Upper lobe of left lung (tissue), 6 donors: ENCODE measurements at regions not wholly inside any gene's neighbourhood (a gene's known extent, or its start where the extent isn't known, plus 50 kb on each side); places are given as distances from the start of the nearest gene placed in this dataset.

ENCODE experiments used
- ATAC-seq, 2 donors: fragments of 200-7000 bp; cut with Tn5 transposase; one replicate each; pipeline ENCODE4 v1.9.1; 2022; ENCODE audit warnings: mild to moderate bottlenecking in 2 of 2, moderate library complexity in 2 of 2; ENCODE audit not compliant: low FRiP score in 2 of 2
- DNase-seq, 2 donors: peaks; one replicate each; pipeline ENCODE4 v3.0.0-alpha.2; 2019 to 2020
- H3K27ac ChIP-seq, 4 donors: fragments of 200-600 bp; sonication (generic); one replicate each; pipeline ENCODE4 v1.5.1; 2016 to 2019
- H3K27me3 ChIP-seq, 4 donors: fragments of 200-600 bp; sonication (generic); one replicate each; pipeline ENCODE4 v1.5.1; 2017 to 2019
- H3K36me3 ChIP-seq, 4 donors: fragments of 200-600 bp; sonication (generic); one replicate each; pipeline ENCODE4 v1.5.1; 2016 to 2019
- H3K4me1 ChIP-seq, 4 donors: fragments of 200-600 bp; sonication (generic); one replicate each; pipeline ENCODE4 v1.5.1; 2018 to 2019
- H3K4me3 ChIP-seq, 4 donors: fragments of 200-600 bp; sonication (generic); one replicate each; pipeline ENCODE4 v1.5.1; 2017 to 2019; ENCODE audit warnings: mild to moderate bottlenecking in 2 of 4, moderate library complexity in 1 of 4
- H3K9me3 ChIP-seq, 4 donors: fragments of 200-600 bp; sonication (generic); one replicate each; pipeline ENCODE4 v1.5.1; 2018 to 2019
- EP300 ChIP-seq, 4 donors: sonication (generic); formaldehyde crosslinking; IDR thresholded peaks; one replicate each; pipeline ENCODE4 v1.5.1; 2017; ENCODE audit warnings: antibody characterized with exemption in 4 of 4, control low read depth in 2 of 4
- POLR2A ChIP-seq, 4 donors: fragments of 450-650 bp; IDR thresholded peaks; one replicate each; pipeline ENCODE4 v1.5.1; 2016 to 2017; ENCODE audit warnings: antibody characterized with exemption in 4 of 4, mild to moderate bottlenecking in 2 of 4
- POLR2AphosphoS5 ChIP-seq, 2 donors: sonication (generic); formaldehyde crosslinking; IDR thresholded peaks; one replicate each; pipeline ENCODE4 v1.5.1; 2017; ENCODE audit warnings: antibody characterized with exemption in 2 of 2
- WGBS, 2 donors: methylation state at CpG; one replicate each; pipeline ENCODE4 v1.1.5; 2017 to 2018; 5-methylcytosine and 5-hydroxymethylcytosine counted together
- TF ChIP-seq, protein P1 (sequence below), 6 experiments: fragments of 450-650 bp in 4 of 6; fragments of 200-600 bp in 2 of 6; sonication (generic) in 2 of 6; IDR thresholded peaks; one replicate each; pipeline ENCODE4 v1.5.1; 2016 to 2019; ENCODE audit warnings: antibody characterized with exemption in 6 of 6
- donor health status: DM: no; HTN: no; CAD: no; lungs with moderate emphysema.
- donor health status: DM: no; HTN: yes; CAD: no; lungs with severe emphysema.

DNA sequence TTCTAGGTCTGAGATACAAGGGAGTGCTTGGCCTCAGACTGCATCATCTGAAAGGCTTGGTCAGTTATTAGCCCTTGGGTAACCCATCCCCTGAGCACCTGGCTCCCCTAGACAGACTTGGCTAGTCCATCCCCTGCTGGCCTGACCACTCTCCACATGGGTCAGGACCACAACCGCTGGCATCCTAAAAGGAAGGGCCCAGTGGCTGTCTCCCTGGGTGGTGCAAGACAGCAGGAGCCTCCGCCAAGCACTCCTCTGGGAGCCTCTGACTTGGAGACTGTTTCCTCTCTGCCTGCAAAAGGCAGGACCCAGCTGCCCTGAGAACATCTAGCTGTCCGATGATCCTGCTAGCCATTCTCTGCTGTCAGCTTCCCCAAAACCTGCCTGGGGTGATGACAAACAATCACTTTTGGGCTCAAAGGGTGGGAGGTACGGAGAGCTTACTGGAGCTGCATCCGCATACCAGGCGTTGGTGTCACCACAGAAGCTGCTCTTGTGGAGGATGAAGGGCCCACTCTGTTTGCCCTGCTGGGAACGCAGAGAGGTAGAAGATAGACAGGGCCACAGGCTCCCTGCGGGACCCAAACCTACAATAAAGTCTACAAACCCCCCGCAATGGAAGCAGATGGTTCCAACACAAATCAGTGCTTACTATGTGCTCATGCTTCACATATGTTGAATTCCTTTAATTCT, 108.0 kb upstream of the PRR20G start:
- peaks cover 0 to 15% (median 0%) of the 10 kb centered on the region in 4 donors for H3K4me1 ChIP-seq
- TF ChIP-seq EP300 (IDR thresholded peaks at IDR 0.05) (no peak), POLR2A (IDR thresholded peaks at IDR 0.05) (no peak), POLR2AphosphoS5 (IDR thresholded peaks at IDR 0.05) (no peak)
- TF ChIP-seq, protein P1, sequence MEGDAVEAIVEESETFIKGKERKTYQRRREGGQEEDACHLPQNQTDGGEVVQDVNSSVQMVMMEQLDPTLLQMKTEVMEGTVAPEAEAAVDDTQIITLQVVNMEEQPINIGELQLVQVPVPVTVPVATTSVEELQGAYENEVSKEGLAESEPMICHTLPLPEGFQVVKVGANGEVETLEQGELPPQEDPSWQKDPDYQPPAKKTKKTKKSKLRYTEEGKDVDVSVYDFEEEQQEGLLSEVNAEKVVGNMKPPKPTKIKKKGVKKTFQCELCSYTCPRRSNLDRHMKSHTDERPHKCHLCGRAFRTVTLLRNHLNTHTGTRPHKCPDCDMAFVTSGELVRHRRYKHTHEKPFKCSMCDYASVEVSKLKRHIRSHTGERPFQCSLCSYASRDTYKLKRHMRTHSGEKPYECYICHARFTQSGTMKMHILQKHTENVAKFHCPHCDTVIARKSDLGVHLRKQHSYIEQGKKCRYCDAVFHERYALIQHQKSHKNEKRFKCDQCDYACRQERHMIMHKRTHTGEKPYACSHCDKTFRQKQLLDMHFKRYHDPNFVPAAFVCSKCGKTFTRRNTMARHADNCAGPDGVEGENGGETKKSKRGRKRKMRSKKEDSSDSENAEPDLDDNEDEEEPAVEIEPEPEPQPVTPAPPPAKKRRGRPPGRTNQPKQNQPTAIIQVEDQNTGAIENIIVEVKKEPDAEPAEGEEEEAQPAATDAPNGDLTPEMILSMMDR (IDR thresholded peaks at IDR 0.05) = no peak
- no peaks in the 10 kb centered on the region for H3K9me3 ChIP-seq
- ATAC-seq (peak in 1 of 2 donors; percentile 31), DNase-seq (no peak)
- peak overlapping the region in 3 of 4 donors; percentile 10 to 20 (median 17) for H3K27ac ChIP-seq
- H3K4me3 ChIP-seq = no peak overlapping the region
- H3K27me3 ChIP-seq = no peaks in the 10 kb centered on the region
- H3K36me3 ChIP-seq = no peaks in the 10 kb centered on the region
- 18 to 62% methylated on average over 2 to 9 of the region's 9 CpGs for WGBS, 2 donors

DNA sequence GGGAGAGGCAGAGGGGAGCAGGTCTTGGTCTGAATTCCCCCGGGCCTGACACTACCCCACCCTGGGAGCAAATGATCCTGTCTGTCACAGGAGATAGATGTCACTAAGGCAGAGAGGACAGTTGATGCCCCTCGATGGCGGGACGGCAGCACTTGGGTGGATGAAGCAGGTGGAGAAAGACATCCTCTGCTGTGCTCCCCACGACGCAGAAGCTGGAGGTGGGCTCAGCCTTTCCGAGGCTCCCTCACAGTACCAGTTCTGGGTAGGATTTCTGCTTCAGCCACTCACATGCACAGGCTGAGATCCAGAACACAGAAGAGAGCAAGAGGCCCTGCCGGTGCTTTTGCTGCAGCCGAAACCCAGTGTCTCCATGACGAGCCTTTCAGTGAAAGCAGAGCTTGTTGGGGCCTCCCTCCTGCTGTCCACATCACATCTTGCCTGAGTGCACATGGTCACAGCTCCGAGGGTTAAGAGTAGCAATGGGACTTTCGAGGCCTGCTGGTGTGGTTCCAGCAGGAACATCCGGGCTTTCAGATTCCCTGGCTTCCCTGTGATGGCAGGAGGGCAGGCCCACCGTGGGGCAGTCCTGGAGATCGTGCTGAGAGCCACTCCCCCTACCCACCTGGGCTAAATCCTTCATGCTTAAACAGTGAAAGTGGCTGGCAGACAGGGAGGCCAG, 107.3 kb upstream of the PRR20G start:
- Histone ChIP-seq H3K36me3 (no peaks in the 10 kb centered on the region), H3K27ac (no peak overlapping the region), H3K9me3 (no peaks in the 10 kb centered on the region), H3K27me3 (no peaks in the 10 kb centered on the region), H3K4me3 (no peak overlapping the region), H3K4me1 (peaks cover 0 to 15% (median 0%) of the 10 kb centered on the region in 4 donors)
- no peak for ATAC-seq
- no peak for DNase-seq
- 78% methylated on average over 9 to 15 of the region's 15 CpGs for WGBS, 2 donors
- TF ChIP-seq POLR2AphosphoS5 (IDR thresholded peaks at IDR 0.05) (no peak), POLR2A (IDR thresholded peaks at IDR 0.05) (no peak), EP300 (IDR thresholded peaks at IDR 0.05) (no peak)
- TF ChIP-seq, protein P1 (IDR thresholded peaks at IDR 0.05) = no peak

- no peaks in the 10 kb centered on the region for H3K27me3 ChIP-seq
- TF ChIP-seq, protein P1 (IDR thresholded peaks at IDR 0.05) = no peak
- TF ChIP-seq EP300 (IDR thresholded peaks at IDR 0.05) (no peak), POLR2A (IDR thresholded peaks at IDR 0.05) (no peak), POLR2AphosphoS5 (IDR thresholded peaks at IDR 0.05) (no peak)
- no peak overlapping the region for H3K27ac ChIP-seq
- WGBS, 2 donors = 76 to 90% methylated on average over 3 to 4 of the region's 4 CpGs
- H3K9me3 ChIP-seq = no peaks in the 10 kb centered on the region
- H3K4me1 ChIP-seq = peaks cover 0 to 15% (median 0%) of the 10 kb centered on the region in 4 donors
- no peak overlapping the region for H3K4me3 ChIP-seq
- no peaks in the 10 kb centered on the region for H3K36me3 ChIP-seq
- DNase-seq = no peak
- ATAC-seq = no peak
Observed at GRCh38 chr3:127394031-127394430, 106.2 kb upstream of the PRR20G start.

GRCh38 chr3:127393131-127393820, 105.4 kb upstream of the PRR20G start:
- Histone ChIP-seq H3K4me3 (no peak overlapping the region), H3K27me3 (no peaks in the 10 kb centered on the region), H3K36me3 (no peaks in the 10 kb centered on the region), H3K4me1 (peaks cover 0 to 15% (median 0%) of the 10 kb centered on the region in 4 donors), H3K9me3 (no peaks in the 10 kb centered on the region), H3K27ac (no peak overlapping the region)
- WGBS, 2 donors = 77 to 83% methylated on average over 5 of the region's 5 CpGs
- no peak for DNase-seq
- TF ChIP-seq POLR2AphosphoS5 (IDR thresholded peaks at IDR 0.05) = no peak
- no peak for TF ChIP-seq EP300 (IDR thresholded peaks at IDR 0.05)
- TF ChIP-seq POLR2A (IDR thresholded peaks at IDR 0.05) = no peak
- TF ChIP-seq, protein P1 (IDR thresholded peaks at IDR 0.05) = no peak
- ATAC-seq = no peak
